ENCODE measurements at regions not wholly inside any gene's neighbourhood (a gene's known extent, or its start where the extent isn't known, plus 50 kb on each side); places are given as distances from the start of the nearest gene placed in this dataset.

DNA sequence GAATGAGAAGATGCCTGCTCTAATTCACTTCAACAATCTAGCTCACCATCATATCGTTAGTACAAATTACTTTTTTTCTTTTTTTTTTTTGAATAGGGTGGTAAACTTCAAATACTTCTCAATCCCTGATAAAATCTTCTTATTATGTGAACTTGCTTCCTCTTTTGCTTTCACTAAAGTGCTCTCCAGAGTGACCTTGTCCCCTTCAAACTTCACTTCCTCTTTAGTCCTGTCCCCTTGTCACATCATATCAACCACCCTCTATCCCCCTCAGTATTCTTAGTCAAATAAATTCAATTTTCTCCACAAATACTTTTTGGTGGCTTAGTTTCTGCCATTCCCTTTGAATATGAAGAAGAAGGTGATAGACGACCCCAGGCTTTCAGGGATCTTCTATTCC lies 124.9 kb upstream of the PLXNA2 start:
- Histone ChIP-seq H3K9me3 (ENCODE audit: control insufficient read depth, insufficient read depth, low read depth, low read length) (no peaks in the 10 kb centered on the region), H3K4me3 (ENCODE audit: low read depth, low read length) (no peak overlapping the region), H3K36me3 (ENCODE audit: control insufficient read depth in 2 of 2, insufficient read depth in 1 of 2, low read length in 2 of 2) (no peaks in the 10 kb centered on the region), H3K27ac (ENCODE audit: extremely low read depth, low read depth, low read length) (no peak overlapping the region), H3K4me1 (ENCODE audit: control insufficient read depth, insufficient read depth, low read length) (no peaks in the 10 kb centered on the region)
- CTCF ChIA-PET, result interaction anchor here (0.7 kb wide), 1 partner anchor 628 kb away, joined by 3 read pairs; no protein-coding TSS in a partner anchor
- TF ChIP-seq ZNF529 (tag by site-specific recombination; IDR thresholded peaks at IDR 0.05; ENCODE audit: insufficient replicate concordance), result no peak
- no peak for TF ChIP-seq MEIS1 (CRISPR knock-in tag; IDR thresholded peaks at IDR 0.05; ENCODE audit: borderline replicate concordance)
- TF ChIP-seq ZNF133 (tag by site-specific recombination; IDR thresholded peaks at IDR 0.05), result no peak
- TF ChIP-seq ZNF362 (tag by site-specific recombination; IDR thresholded peaks at IDR 0.05), result no peak
- TF ChIP-seq ZNF174 (tag by site-specific recombination; IDR thresholded peaks at IDR 0.05), result no peak
- no peak for TF ChIP-seq ZNF670 (tag by site-specific recombination; IDR thresholded peaks at IDR 0.05; ENCODE audit: low read depth)
- TF ChIP-seq, protein P1, sequence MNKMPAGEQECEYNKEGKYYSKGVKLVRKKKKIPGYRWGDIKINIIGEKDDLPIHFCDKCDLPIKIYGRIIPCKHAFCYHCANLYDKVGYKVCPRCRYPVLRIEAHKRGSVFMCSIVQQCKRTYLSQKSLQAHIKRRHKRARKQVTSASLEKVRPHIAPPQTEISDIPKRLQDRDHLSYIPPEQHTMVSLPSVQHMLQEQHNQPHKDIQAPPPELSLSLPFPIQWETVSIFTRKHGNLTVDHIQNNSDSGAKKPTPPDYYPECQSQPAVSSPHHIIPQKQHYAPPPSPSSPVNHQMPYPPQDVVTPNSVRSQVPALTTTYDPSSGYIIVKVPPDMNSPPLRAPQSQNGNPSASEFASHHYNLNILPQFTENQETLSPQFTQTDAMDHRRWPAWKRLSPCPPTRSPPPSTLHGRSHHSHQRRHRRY (tag by site-specific recombination; IDR thresholded peaks at IDR 0.05), result no peak
- TF ChIP-seq ZNF449 (tag by site-specific recombination; IDR thresholded peaks at IDR 0.05), result no peak
- no peak for TF ChIP-seq ZNF658 (tag by site-specific recombination; IDR thresholded peaks at IDR 0.05)
- no peak for TF ChIP-seq ZNF707 (tag by site-specific recombination; IDR thresholded peaks at IDR 0.05)
- TF ChIP-seq ZNF558 (tag by site-specific recombination; IDR thresholded peaks at IDR 0.05), result no peak
- TF ChIP-seq ZSCAN4 (tag by site-specific recombination; IDR thresholded peaks at IDR 0.05), result no peak
- no peak for TF ChIP-seq ZNF530 (tag by site-specific recombination; IDR thresholded peaks at IDR 0.05; ENCODE audit: low read depth)
- TF ChIP-seq, protein P2, sequence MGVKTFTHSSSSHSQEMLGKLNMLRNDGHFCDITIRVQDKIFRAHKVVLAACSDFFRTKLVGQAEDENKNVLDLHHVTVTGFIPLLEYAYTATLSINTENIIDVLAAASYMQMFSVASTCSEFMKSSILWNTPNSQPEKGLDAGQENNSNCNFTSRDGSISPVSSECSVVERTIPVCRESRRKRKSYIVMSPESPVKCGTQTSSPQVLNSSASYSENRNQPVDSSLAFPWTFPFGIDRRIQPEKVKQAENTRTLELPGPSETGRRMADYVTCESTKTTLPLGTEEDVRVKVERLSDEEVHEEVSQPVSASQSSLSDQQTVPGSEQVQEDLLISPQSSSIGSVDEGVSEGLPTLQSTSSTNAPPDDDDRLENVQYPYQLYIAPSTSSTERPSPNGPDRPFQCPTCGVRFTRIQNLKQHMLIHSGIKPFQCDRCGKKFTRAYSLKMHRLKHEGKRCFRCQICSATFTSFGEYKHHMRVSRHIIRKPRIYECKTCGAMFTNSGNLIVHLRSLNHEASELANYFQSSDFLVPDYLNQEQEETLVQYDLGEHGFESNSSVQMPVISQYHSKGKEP (tag by site-specific recombination; IDR thresholded peaks at IDR 0.05), result no peak
- no peak for TF ChIP-seq ZNF2 (tag by site-specific recombination; IDR thresholded peaks at IDR 0.05)
- no peak for TF ChIP-seq ZSCAN23 (tag by site-specific recombination; IDR thresholded peaks at IDR 0.05)
- TF ChIP-seq ZNF600 (tag by site-specific recombination; IDR thresholded peaks at IDR 0.05), result no peak
- no peak for TF ChIP-seq ZNF510 (tag by site-specific recombination; IDR thresholded peaks at IDR 0.05; ENCODE audit: insufficient replicate concordance)
- TF ChIP-seq SP7 (tag by site-specific recombination; IDR thresholded peaks at IDR 0.05), result no peak
- TF ChIP-seq SCRT1 (tag by site-specific recombination; IDR thresholded peaks at IDR 0.05; ENCODE audit: borderline replicate concordance), result no peak
- POLR2A ChIA-PET, result no interaction called here

DNA sequence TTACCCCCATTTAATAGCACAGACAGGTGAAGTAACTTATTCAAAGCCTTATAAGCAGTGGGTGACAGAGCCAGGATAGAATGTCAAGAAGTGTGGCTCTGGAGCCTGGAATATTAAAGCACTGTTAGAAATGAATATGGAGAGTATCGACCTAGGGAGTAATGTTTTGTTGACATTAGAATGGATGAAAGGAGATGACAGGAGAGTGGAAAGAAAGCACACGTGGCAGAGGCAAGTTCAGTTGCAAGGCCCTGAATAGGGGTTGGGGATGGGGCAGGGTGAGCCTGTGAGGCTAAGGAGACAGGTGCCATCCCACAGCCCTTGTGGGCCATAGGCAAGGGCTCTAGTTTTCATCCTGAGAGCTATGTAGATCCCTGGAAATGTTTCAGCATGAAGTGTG lies 125.5 kb upstream of the PLXNA2 start:
- Histone ChIP-seq H3K9me3 (ENCODE audit: control insufficient read depth, insufficient read depth, low read depth, low read length) (no peaks in the 10 kb centered on the region), H3K27ac (ENCODE audit: extremely low read depth, low read depth, low read length) (no peak overlapping the region), H3K4me1 (ENCODE audit: control insufficient read depth, insufficient read depth, low read length) (no peaks in the 10 kb centered on the region), H3K4me3 (ENCODE audit: low read depth, low read length) (no peak overlapping the region), H3K36me3 (ENCODE audit: control insufficient read depth in 2 of 2, insufficient read depth in 1 of 2, low read length in 2 of 2) (no peaks in the 10 kb centered on the region)
- POLR2A ChIA-PET, result no interaction called here
- CTCF ChIA-PET, result no interaction called here
- no peak for TF ChIP-seq ZFP3 (tag by site-specific recombination; IDR thresholded peaks at IDR 0.05; ENCODE audit: low read depth)
- TF ChIP-seq, protein P3, sequence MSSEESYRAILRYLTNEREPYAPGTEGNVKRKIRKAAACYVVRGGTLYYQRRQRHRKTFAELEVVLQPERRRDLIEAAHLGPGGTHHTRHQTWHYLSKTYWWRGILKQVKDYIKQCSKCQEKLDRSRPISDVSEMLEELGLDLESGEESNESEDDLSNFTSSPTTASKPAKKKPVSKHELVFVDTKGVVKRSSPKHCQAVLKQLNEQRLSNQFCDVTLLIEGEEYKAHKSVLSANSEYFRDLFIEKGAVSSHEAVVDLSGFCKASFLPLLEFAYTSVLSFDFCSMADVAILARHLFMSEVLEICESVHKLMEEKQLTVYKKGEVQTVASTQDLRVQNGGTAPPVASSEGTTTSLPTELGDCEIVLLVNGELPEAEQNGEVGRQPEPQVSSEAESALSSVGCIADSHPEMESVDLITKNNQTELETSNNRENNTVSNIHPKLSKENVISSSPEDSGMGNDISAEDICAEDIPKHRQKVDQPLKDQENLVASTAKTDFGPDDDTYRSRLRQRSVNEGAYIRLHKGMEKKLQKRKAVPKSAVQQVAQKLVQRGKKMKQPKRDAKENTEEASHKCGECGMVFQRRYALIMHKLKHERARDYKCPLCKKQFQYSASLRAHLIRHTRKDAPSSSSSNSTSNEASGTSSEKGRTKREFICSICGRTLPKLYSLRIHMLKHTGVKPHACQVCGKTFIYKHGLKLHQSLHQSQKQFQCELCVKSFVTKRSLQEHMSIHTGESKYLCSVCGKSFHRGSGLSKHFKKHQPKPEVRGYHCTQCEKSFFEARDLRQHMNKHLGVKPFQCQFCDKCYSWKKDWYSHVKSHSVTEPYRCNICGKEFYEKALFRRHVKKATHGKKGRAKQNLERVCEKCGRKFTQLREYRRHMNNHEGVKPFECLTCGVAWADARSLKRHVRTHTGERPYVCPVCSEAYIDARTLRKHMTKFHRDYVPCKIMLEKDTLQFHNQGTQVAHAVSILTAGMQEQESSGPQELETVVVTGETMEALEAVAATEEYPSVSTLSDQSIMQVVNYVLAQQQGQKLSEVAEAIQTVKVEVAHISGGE (tag by site-specific recombination; conservative IDR thresholded peaks at IDR 0.05; ENCODE audit: low read depth), result no peak
- no peak for TF ChIP-seq ZFP41 (tag by site-specific recombination; IDR thresholded peaks at IDR 0.05; ENCODE audit: borderline replicate concordance)
- no peak for TF ChIP-seq ZNF335 (tag by site-specific recombination; conservative IDR thresholded peaks at IDR 0.05)
- TF ChIP-seq ZNF621 (tag by site-specific recombination; IDR thresholded peaks at IDR 0.05), result no peak
- TF ChIP-seq ZNF112 (tag by site-specific recombination; IDR thresholded peaks at IDR 0.05), result no peak
- no peak for TF ChIP-seq RBAK (tag by site-specific recombination; IDR thresholded peaks at IDR 0.05)
- no peak for TF ChIP-seq KLF9 (tag by site-specific recombination; IDR thresholded peaks at IDR 0.05; ENCODE audit: low read depth)
